A673 (cell line): ENCODE measurements at regions not wholly inside any gene's neighbourhood (a gene's known extent, or its start where the extent isn't known, plus 50 kb on each side); places are given as distances from the start of the nearest gene placed in this dataset.

ENCODE experiments used
- BruUV-seq: library from RNA; stranded (reverse); fragments of 400-500 nt; replicated peaks from 2 replicates; lab custom pipeline; 2021; lab: Mats Ljungman, UMichigan
- CTCF ChIA-PET: fragments of 300-600 bp; sonication (Branson Sonifier 250); formaldehyde crosslinking; loops from one replicate; lab custom pipeline; 2022; ENCODE audit warnings: antibody characterized with exemption; lab: Charles Lee
- POLR2A ChIA-PET: fragments of 300-600 bp; sonication (Branson Sonifier 250); formaldehyde crosslinking; loops from one replicate; lab custom pipeline; 2022; ENCODE audit warnings: antibody characterized with exemption; ENCODE audit not compliant: low non-redundant PET; lab: Charles Lee
- DNase-seq: peaks from one replicate; pipeline ENCODE4 v3.0.0-alpha.2; 2015; ENCODE audit warnings: low spot score
- H3K27ac ChIP-seq: fragments of 200-600 bp; sonication (generic); 2 replicates; pipeline ENCODE4 v1.5.1; 2016; ENCODE audit warnings: mixed run types, low read depth, mild to moderate bottlenecking, mixed read lengths, antibody characterized with exemption, low read length; ENCODE audit not compliant: poor library complexity, severe bottlenecking
- H3K27me3 ChIP-seq: fragments of 200-600 bp; sonication (generic); replicated peaks from 2 replicates; pipeline ENCODE4 v1.6.1; 2017; ENCODE audit warnings: mixed run types, low read depth, mild to moderate bottlenecking, mixed read lengths, antibody characterized with exemption, low read length; ENCODE audit not compliant: insufficient read depth, poor library complexity
- H3K36me3 ChIP-seq: fragments of 200-600 bp; sonication (generic); 2 replicates; pipeline ENCODE4 v1.6.1; 2016; ENCODE audit warnings: mixed run types, mild to moderate bottlenecking, mixed read lengths, antibody characterized with exemption, low read length; ENCODE audit not compliant: insufficient read depth, poor library complexity, severe bottlenecking
- H3K4me1 ChIP-seq: fragments of 200-600 bp; sonication (generic); 2 replicates; pipeline ENCODE4 v1.6.1; 2017; ENCODE audit warnings: mixed run types, mild to moderate bottlenecking, mixed read lengths, antibody characterized with exemption, low read length; ENCODE audit not compliant: insufficient read depth, poor library complexity, severe bottlenecking
- H3K4me3 ChIP-seq: fragments of 200-600 bp; sonication (generic); 2 replicates; pipeline ENCODE4 v1.5.1; 2016; ENCODE audit warnings: low read depth, mixed run types, mild to moderate bottlenecking, mixed read lengths, low read length; ENCODE audit not compliant: poor library complexity, severe bottlenecking
- H3K9me3 ChIP-seq: fragments of 200-600 bp; sonication (generic); 2 replicates; pipeline ENCODE4 v1.6.1; 2016; ENCODE audit warnings: mixed run types, low read depth, mild to moderate bottlenecking, mixed read lengths, antibody characterized with exemption, low read length; ENCODE audit not compliant: poor library complexity, severe bottlenecking
- CTCF ChIP-seq: fragments of 300-800, 200-600 bp; sonication (generic); conservative IDR thresholded peaks from 2 replicates; pipeline ENCODE4 v1.5.1; 2017; ENCODE audit warnings: low read depth, mild to moderate bottlenecking, antibody characterized with exemption, low read length, moderate library complexity, mixed read lengths
- EZH2 ChIP-seq: fragments of 200-600 bp; sonication (generic); IDR thresholded peaks from 2 replicates; pipeline ENCODE4 v1.6.1; 2017; ENCODE audit warnings: borderline replicate concordance, low read depth, mild to moderate bottlenecking, mixed read lengths, antibody characterized with exemption, low read length; ENCODE audit not compliant: poor library complexity, severe bottlenecking
- intact Hi-C: fragments of 100-400 bp; cut with micrococcal nuclease; formaldehyde crosslinking; loops from one replicate; pipeline ENCODE4 v1.10.0; 2022; ENCODE audit not compliant: unreplicated experiment

GRCh38 chr6:105804000-105804399 lies 282.1 kb upstream of the PRDM1 start:
- Histone ChIP-seq H3K4me1 (no peaks in the 10 kb centered on the region), H3K4me3 (no peak overlapping the region), H3K27me3 (peaks cover 9% of the 10 kb centered on the region), H3K9me3 (no peaks in the 10 kb centered on the region), H3K27ac (no peak overlapping the region), H3K36me3 (no peaks in the 10 kb centered on the region)
- no peak for DNase-seq
- no TSS peak for BruUV-seq
- CTCF ChIA-PET = no interaction called here
- TF ChIP-seq CTCF (no peak), EZH2 (no peak)
- POLR2A ChIA-PET = no interaction called here
- intact Hi-C loops = no loop called here

GRCh38 chr6:105803442-105803841 lies 282.7 kb upstream of the PRDM1 start:
- intact Hi-C loops = no loop called here
- TF ChIP-seq CTCF = no peak
- no peaks in the 10 kb centered on the region for H3K9me3 ChIP-seq
- DNase-seq = no peak
- no peaks in the 10 kb centered on the region for H3K36me3 ChIP-seq
- H3K27me3 ChIP-seq = peaks cover 9% of the 10 kb centered on the region
- H3K4me3 ChIP-seq = no peak overlapping the region
- CTCF ChIA-PET = no interaction called here
- no peak overlapping the region for H3K27ac ChIP-seq
- POLR2A ChIA-PET = no interaction called here
- H3K4me1 ChIP-seq = peaks cover under 1% of the 10 kb centered on the region
- no TSS peak for BruUV-seq

- Histone ChIP-seq H3K9me3 (no peaks in the 10 kb centered on the region), H3K36me3 (no peaks in the 10 kb centered on the region), H3K27ac (no peak overlapping the region), H3K27me3 (peaks cover 9% of the 10 kb centered on the region), H3K4me1 (peaks cover 8% of the 10 kb centered on the region), H3K4me3 (no peak overlapping the region)
- TF ChIP-seq EZH2 (no peak), CTCF (no peak)
- POLR2A ChIA-PET = interaction anchor here (0.5 kb wide), 1 partner anchor 8 kb away, joined by 9 read pairs; no protein-coding TSS in a partner anchor
- CTCF ChIA-PET = no interaction called here
- DNase-seq = no peak
- intact Hi-C loops = no loop called here
- no TSS peak for BruUV-seq
Observed at GRCh38 chr6:105802703-105803102, 283.4 kb upstream of the PRDM1 start.
